ENCODE measurements at regions not wholly inside any gene's neighbourhood (a gene's known extent, or its start where the extent isn't known, plus 50 kb on each side); places are given as distances from the start of the nearest gene placed in this dataset.

DNA sequence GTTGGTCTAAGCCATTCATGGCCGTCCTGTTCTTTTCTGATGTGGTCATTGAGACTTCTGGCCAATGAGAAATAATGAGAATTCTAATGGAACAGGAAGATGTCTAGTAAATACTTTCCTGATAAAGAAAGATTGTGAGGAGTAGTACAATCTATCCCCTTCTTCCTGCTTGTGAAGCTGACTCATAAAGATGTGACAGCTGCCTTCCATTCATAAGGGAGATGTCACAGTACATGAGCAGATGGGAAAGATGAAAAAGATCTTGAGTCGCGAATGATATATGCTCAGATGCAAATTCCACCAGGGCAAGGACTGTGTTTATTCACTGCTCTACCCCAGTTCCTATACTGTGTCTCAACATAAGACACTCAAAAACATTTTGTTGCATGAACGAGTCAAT, 111.7 kb upstream of the FOXF1 start:
- TF ChIP-seq POLR2AphosphoS5 (IDR thresholded peaks at IDR 0.05; ENCODE audit: insufficient read depth, low read depth, low read length), result no peak
- TF ChIP-seq, protein P1, sequence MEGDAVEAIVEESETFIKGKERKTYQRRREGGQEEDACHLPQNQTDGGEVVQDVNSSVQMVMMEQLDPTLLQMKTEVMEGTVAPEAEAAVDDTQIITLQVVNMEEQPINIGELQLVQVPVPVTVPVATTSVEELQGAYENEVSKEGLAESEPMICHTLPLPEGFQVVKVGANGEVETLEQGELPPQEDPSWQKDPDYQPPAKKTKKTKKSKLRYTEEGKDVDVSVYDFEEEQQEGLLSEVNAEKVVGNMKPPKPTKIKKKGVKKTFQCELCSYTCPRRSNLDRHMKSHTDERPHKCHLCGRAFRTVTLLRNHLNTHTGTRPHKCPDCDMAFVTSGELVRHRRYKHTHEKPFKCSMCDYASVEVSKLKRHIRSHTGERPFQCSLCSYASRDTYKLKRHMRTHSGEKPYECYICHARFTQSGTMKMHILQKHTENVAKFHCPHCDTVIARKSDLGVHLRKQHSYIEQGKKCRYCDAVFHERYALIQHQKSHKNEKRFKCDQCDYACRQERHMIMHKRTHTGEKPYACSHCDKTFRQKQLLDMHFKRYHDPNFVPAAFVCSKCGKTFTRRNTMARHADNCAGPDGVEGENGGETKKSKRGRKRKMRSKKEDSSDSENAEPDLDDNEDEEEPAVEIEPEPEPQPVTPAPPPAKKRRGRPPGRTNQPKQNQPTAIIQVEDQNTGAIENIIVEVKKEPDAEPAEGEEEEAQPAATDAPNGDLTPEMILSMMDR (IDR thresholded peaks at IDR 0.05; ENCODE audit: extremely low read depth in 1 of 2, insufficient read depth in 1 of 2, low read depth in 1 of 2, low read length in 2 of 2), result no peak
- TF ChIP-seq, protein P2, sequence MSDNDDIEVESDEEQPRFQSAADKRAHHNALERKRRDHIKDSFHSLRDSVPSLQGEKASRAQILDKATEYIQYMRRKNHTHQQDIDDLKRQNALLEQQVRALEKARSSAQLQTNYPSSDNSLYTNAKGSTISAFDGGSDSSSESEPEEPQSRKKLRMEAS (IDR thresholded peaks at IDR 0.05; ENCODE audit: insufficient read depth, insufficient read length), result no peak
- no peak for TF ChIP-seq POLR2A (IDR thresholded peaks at IDR 0.05; ENCODE audit: low read depth, low read length)
- no peak for TF ChIP-seq EZH2 (IDR thresholded peaks at IDR 0.05; ENCODE audit: borderline replicate concordance, low read depth, low read length, severe bottlenecking)

Measured in endothelial cell of umbilical vein (primary cell).